ENCODE measurements at regions not wholly inside any gene's neighbourhood (a gene's known extent, or its start where the extent isn't known, plus 50 kb on each side); places are given as distances from the start of the nearest gene placed in this dataset.

GRCh38 chr6:68476611-68477010 lies 158.5 kb upstream of the ADGRB3 start:
- Histone ChIP-seq H2AFZ (ENCODE audit: low read depth, low read length) (no peak overlapping the region), H3K9ac (ENCODE audit: low read depth, low read length) (no peak overlapping the region), H3K27me3 (ENCODE audit: insufficient read depth, low read length, poor library complexity) (no peaks in the 10 kb centered on the region), H3K79me2 (ENCODE audit: insufficient read depth, low read length) (no peaks in the 10 kb centered on the region), H3K27ac (ENCODE audit: low read length) (no peak overlapping the region), H3K4me2 (ENCODE audit: insufficient read depth, low read length) (no peak overlapping the region), H3K9me3 (ENCODE audit: insufficient read depth, low read length, severe bottlenecking) (no peaks in the 10 kb centered on the region), H3K4me3 (ENCODE audit: low read depth in 1 of 2, low read length in 2 of 2) (no peak overlapping the region), H3K36me3 (ENCODE audit: insufficient read depth, low read length) (no peaks in the 10 kb centered on the region), H3K4me1 (ENCODE audit: insufficient read depth, low read length) (no peaks in the 10 kb centered on the region), H4K20me1 (ENCODE audit: insufficient read depth, low read length) (no peaks in the 10 kb centered on the region)
- DNase-seq (no peak), ATAC-seq (ENCODE audit: insufficient read depth, low read depth) (no peak)
- TF ChIP-seq EZH2 (IDR thresholded peaks at IDR 0.05; ENCODE audit: borderline replicate concordance, low read depth, low read length, severe bottlenecking): no peak
- TF ChIP-seq CTCF (IDR thresholded peaks at IDR 0.05; ENCODE audit: borderline replicate concordance, extremely low read depth, low read length, poor library complexity, severe bottlenecking): no peak

- Histone ChIP-seq H3K79me2 (ENCODE audit: insufficient read depth, low read length) (no peaks in the 10 kb centered on the region), H3K4me3 (ENCODE audit: low read depth in 1 of 2, low read length in 2 of 2) (no peak overlapping the region), H4K20me1 (ENCODE audit: insufficient read depth, low read length) (no peaks in the 10 kb centered on the region), H3K27ac (ENCODE audit: low read length) (no peak overlapping the region), H3K4me2 (ENCODE audit: insufficient read depth, low read length) (no peak overlapping the region), H3K36me3 (ENCODE audit: insufficient read depth, low read length) (no peaks in the 10 kb centered on the region), H3K9ac (ENCODE audit: low read depth, low read length) (no peak overlapping the region), H2AFZ (ENCODE audit: low read depth, low read length) (no peak overlapping the region), H3K4me1 (ENCODE audit: insufficient read depth, low read length) (no peaks in the 10 kb centered on the region), H3K9me3 (ENCODE audit: insufficient read depth, low read length, severe bottlenecking) (no peaks in the 10 kb centered on the region), H3K27me3 (ENCODE audit: insufficient read depth, low read length, poor library complexity) (no peaks in the 10 kb centered on the region)
- ATAC-seq (ENCODE audit: insufficient read depth, low read depth) (no peak), DNase-seq (no peak)
- no peak for TF ChIP-seq EZH2 (IDR thresholded peaks at IDR 0.05; ENCODE audit: borderline replicate concordance, low read depth, low read length, severe bottlenecking)
- no peak for TF ChIP-seq CTCF (IDR thresholded peaks at IDR 0.05; ENCODE audit: borderline replicate concordance, extremely low read depth, low read length, poor library complexity, severe bottlenecking)
These were observed 161.5 kb upstream of the ADGRB3 start for GRCh38 chr6:68473433-68474210.

- H3K9ac ChIP-seq (ENCODE audit: low read depth, low read length): no peak overlapping the region
These were observed 166.7 kb upstream of the ADGRB3 start for GRCh38 chr6:68468244-68468884.

More at GRCh38 chr6:68468244-68468884, 166.7 kb upstream of the ADGRB3 start:
- no peaks in the 10 kb centered on the region for H3K36me3 ChIP-seq (ENCODE audit: insufficient read depth, low read length)
- no peak overlapping the region for H3K4me3 ChIP-seq (ENCODE audit: low read depth in 1 of 2, low read length in 2 of 2)
- DNase-seq: no peak
- no peaks in the 10 kb centered on the region for H3K79me2 ChIP-seq (ENCODE audit: insufficient read depth, low read length)
- H3K27ac ChIP-seq (ENCODE audit: low read length): no peak overlapping the region
- no peak overlapping the region for H2AFZ ChIP-seq (ENCODE audit: low read depth, low read length)
- H3K27me3 ChIP-seq (ENCODE audit: insufficient read depth, low read length, poor library complexity): no peaks in the 10 kb centered on the region
- no peaks in the 10 kb centered on the region for H3K9me3 ChIP-seq (ENCODE audit: insufficient read depth, low read length, severe bottlenecking)
- no peak for ATAC-seq (ENCODE audit: insufficient read depth, low read depth)
- H4K20me1 ChIP-seq (ENCODE audit: insufficient read depth, low read length): no peaks in the 10 kb centered on the region
- H3K4me1 ChIP-seq (ENCODE audit: insufficient read depth, low read length): no peaks in the 10 kb centered on the region
- no peak overlapping the region for H3K4me2 ChIP-seq (ENCODE audit: insufficient read depth, low read length)
- TF ChIP-seq EZH2 (IDR thresholded peaks at IDR 0.05; ENCODE audit: borderline replicate concordance, low read depth, low read length, severe bottlenecking) (no peak), CTCF (IDR thresholded peaks at IDR 0.05; ENCODE audit: borderline replicate concordance, extremely low read depth, low read length, poor library complexity, severe bottlenecking) (peak; percentile 14)
